Endothelial cell of umbilical vein (primary cell): ENCODE measurements at regions not wholly inside any gene's neighbourhood (a gene's known extent, or its start where the extent isn't known, plus 50 kb on each side); places are given as distances from the start of the nearest gene placed in this dataset.

Source experiments
- BruUV-seq: library from RNA; stranded (reverse); fragments of 400-500 nt; replicated peaks from 2 replicates; lab custom pipeline; 2021; lab: Mats Ljungman, UMichigan
- CTCF ChIA-PET: fragments of 300-600, 350-600 bp; sonication (Branson Sonifier 250); formaldehyde crosslinking; loops from one replicate; lab custom pipeline; 2021; ENCODE audit warnings: antibody characterized with exemption, inconsistent platforms; lab: Charles Lee
- POLR2A ChIA-PET: fragments of 300-600, 350-600 bp; sonication (Branson Sonifier 250); formaldehyde crosslinking; loops from one replicate; lab custom pipeline; 2021; ENCODE audit warnings: antibody characterized with exemption, inconsistent platforms; lab: Charles Lee
- DNase-seq: peaks from one replicate; pipeline ENCODE4 v3.0.0-alpha.2; 2011; ENCODE audit warnings: low read depth, low spot score
- FAIRE-seq: peaks from 2 replicates; lab custom pipeline; 2011; peaks lifted over from hg19 to GRCh38; lab: Jason Lieb, UNC
- H2AFZ ChIP-seq: 2 replicates; pipeline ENCODE4 v1.6.0; 2012; ENCODE audit warnings: low read depth, low read length, control low read depth, inconsistent platforms
- H3K27ac ChIP-seq: 2 replicates; pipeline ENCODE4 v1.5.1; 2011; ENCODE audit warnings: low read depth, mild to moderate bottlenecking, control low read depth, low read length, moderate library complexity; ENCODE audit not compliant: insufficient read depth
- H3K27me3 ChIP-seq, 2 experiments: 2 replicates each; pipeline versions ENCODE4 v1.6.0 to v1.6.1; 2011; ENCODE audit warnings: low read length in 2 of 2, mixed read lengths in 1 of 2; ENCODE audit not compliant: control insufficient read depth in 2 of 2, insufficient read depth in 2 of 2
- H3K36me3 ChIP-seq, 2 experiments: 2 replicates in 1 of 2; 3 replicates in 1 of 2; pipeline ENCODE4 v1.5.1; 2011; ENCODE audit warnings: low read length in 2 of 2, mild to moderate bottlenecking in 1 of 2, moderate library complexity in 1 of 2; ENCODE audit not compliant: control insufficient read depth in 2 of 2, insufficient read depth in 2 of 2; ENCODE audit errors: extremely low read depth in 1 of 2
- H3K4me1 ChIP-seq: 3 replicates; pipeline ENCODE4 v1.5.1; 2011; ENCODE audit warnings: mild to moderate bottlenecking, low read length; ENCODE audit not compliant: control insufficient read depth, insufficient read depth; ENCODE audit errors: extremely low read depth
- H3K4me2 ChIP-seq: 2 replicates; pipeline ENCODE4 v1.6.1; 2011; ENCODE audit warnings: low read length, control low read depth, mixed read lengths; ENCODE audit not compliant: insufficient read depth
- H3K4me3 ChIP-seq, 3 experiments: fragments of 200-600 bp in 1 of 3; sonication (generic), shearing (Covaris generic) in 1 of 3; replicated peaks in 1 of 3; 2 replicates each; pipeline ENCODE4 v1.5.1; 2011 to 2016; ENCODE audit warnings: control low read depth in 3 of 3, low read length in 3 of 3, mild to moderate bottlenecking in 2 of 3, inconsistent platforms in 1 of 3, low read depth in 1 of 3, moderate library complexity in 1 of 3; ENCODE audit not compliant: insufficient read depth in 1 of 3
- H3K79me2 ChIP-seq: 2 replicates; pipeline ENCODE4 v1.6.0; 2012; ENCODE audit warnings: low read length, inconsistent platforms; ENCODE audit not compliant: control insufficient read depth, insufficient read depth
- H3K9ac ChIP-seq: replicated peaks from 2 replicates; pipeline ENCODE3; 2011; ENCODE audit warnings: low read length, control low read depth; ENCODE audit not compliant: insufficient read depth; ENCODE audit errors: extremely low read depth
- H3K9me1 ChIP-seq: replicated peaks from 3 replicates; pipeline ENCODE4 v1.6.0; 2011; ENCODE audit warnings: mild to moderate bottlenecking, low read length; ENCODE audit not compliant: control insufficient read depth, insufficient read depth; ENCODE audit errors: extremely low read depth
- H3K9me3 ChIP-seq: replicated peaks from 2 replicates; pipeline ENCODE4 v1.5.1; 2012; ENCODE audit warnings: low read length, inconsistent platforms; ENCODE audit not compliant: control insufficient read depth, insufficient read depth
- H4K20me1 ChIP-seq: replicated peaks from 2 replicates; pipeline ENCODE3; 2011; ENCODE audit warnings: mild to moderate bottlenecking, low read length; ENCODE audit not compliant: control insufficient read depth, insufficient read depth; ENCODE audit errors: extremely low read depth
- FOS ChIP-seq: IDR thresholded peaks from 2 replicates; pipeline ENCODE4 v1.6.1; 2011; ENCODE audit warnings: mild to moderate bottlenecking, low read length, moderate library complexity, borderline replicate concordance; ENCODE audit not compliant: insufficient read depth
- GATA2 ChIP-seq: IDR thresholded peaks from 2 replicates; pipeline ENCODE4 v1.7.0; 2011; ENCODE audit warnings: low read depth, mild to moderate bottlenecking, moderate library complexity, mixed read lengths, low read length; ENCODE audit not compliant: insufficient read length, insufficient read depth
- JUN ChIP-seq: IDR thresholded peaks from 2 replicates; pipeline ENCODE4 v1.6.1; 2011; ENCODE audit warnings: borderline replicate concordance, low read depth; ENCODE audit not compliant: insufficient read length, insufficient read depth
- MYC ChIP-seq: IDR thresholded peaks from one replicate; pipeline ENCODE4 v1.6.1; 2011; ENCODE audit warnings: mild to moderate bottlenecking, low read depth, low read length
- POLR2A ChIP-seq: IDR thresholded peaks from 2 replicates; pipeline ENCODE4 v1.6.1; 2012; ENCODE audit warnings: low read depth, mild to moderate bottlenecking, control low read depth, low read length
- POLR2AphosphoS5 ChIP-seq: IDR thresholded peaks from 2 replicates; pipeline ENCODE4 v1.6.1; 2012; ENCODE audit warnings: low read depth, mild to moderate bottlenecking, control low read depth, low read length, moderate library complexity; ENCODE audit not compliant: insufficient read depth
- dilution Hi-C: fragments of 300-500 bp; cut with MboI; formaldehyde crosslinking; loops from one replicate; pipeline ENCODE4 v1.15.0; 2019; ENCODE audit warnings: low sequenced_read_pairs; ENCODE audit not compliant: extremely low pct_ligation_motif_present
- intact Hi-C: fragments of 100-400 bp; cut with micrococcal nuclease; formaldehyde crosslinking; loops from one replicate; pipeline ENCODE4 v1.10.0; 2022
- TF ChIP-seq, protein P1 (sequence below): IDR thresholded peaks from 2 replicates; pipeline ENCODE4 v1.6.1; 2011; ENCODE audit not compliant: insufficient read depth, insufficient read length
- TF ChIP-seq, protein P2 (sequence below), 2 donors: IDR thresholded peaks; 1 replicate in 1 of 2; 2 replicates in 1 of 2; pipeline ENCODE4 v1.5.1; 2011; ENCODE audit warnings: low read length in 2 of 2, mild to moderate bottlenecking in 2 of 2, moderate library complexity in 2 of 2, control low read depth in 1 of 2, inconsistent platforms in 1 of 2, low read depth in 1 of 2; ENCODE audit not compliant: insufficient read depth in 1 of 2; ENCODE audit errors: extremely low read depth in 1 of 2

DNA sequence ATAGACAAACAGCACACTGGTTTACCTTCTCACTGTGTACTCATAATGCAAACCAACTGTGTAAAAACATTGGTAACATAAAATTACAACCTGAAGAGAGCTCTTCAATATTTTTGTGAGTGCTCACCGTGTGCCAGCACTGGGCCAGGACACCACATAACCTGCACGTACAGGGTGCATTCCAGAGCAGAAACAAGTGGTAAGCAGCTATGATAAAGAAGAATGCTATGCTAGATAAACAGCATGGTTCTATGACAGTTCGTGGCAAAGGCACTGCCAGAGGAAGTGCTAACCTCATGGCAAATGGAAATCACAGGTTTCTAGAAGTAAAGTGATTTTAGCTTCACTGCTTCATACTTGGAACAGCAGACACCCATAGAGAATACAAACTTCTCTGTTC lies 343.5 kb downstream of the MTX2 start:
- peak; percentile 37 for DNase-seq
- intact Hi-C loops: loop anchor here (2.0 kb wide), 1 partner anchor 30 kb away; no protein-coding TSS in a partner anchor

DNA sequence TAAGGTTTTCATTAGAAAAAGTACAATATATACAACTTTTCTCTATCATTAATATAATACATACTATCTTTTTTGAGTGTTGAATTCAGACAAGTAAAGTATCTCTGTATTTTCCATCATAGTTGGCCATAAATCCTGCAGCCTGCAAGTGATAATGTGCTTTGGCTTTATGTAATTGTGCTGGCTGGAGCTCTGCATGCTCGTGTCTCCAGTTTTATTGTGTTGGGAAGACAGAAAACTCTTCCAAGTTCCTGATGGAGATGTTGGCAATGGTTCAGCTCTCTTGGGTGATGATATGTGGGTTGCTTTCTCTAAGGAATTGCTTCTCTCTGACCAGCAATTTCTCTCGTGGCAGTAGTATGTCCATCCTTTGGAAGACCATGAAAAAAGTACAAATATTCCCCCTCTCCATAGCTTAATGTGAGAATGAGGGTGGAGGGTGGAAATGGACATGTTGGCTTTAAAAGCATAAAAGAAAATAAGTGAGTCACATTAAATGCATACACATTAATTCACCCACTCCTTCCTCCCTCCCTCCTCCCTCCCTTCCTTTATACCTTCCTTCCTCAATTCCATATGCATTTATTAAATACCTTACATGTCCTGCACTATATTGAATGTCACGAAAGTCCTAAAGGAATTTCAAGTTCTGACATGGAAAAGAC lies 344.2 kb downstream of the MTX2 start:
- H3K27ac ChIP-seq: peak overlapping the region; percentile 32
- intact Hi-C loops: loop anchor here (2.0 kb wide), 1 partner anchor 31 kb away; no protein-coding TSS in a partner anchor
- H4K20me1 ChIP-seq: no peaks in the 10 kb centered on the region
- no peak overlapping the region for H3K9ac ChIP-seq
- peak overlapping the region; percentile 94 for H3K4me2 ChIP-seq
- H3K9me1 ChIP-seq: no peaks in the 10 kb centered on the region
- no peaks in the 10 kb centered on the region for H3K36me3 ChIP-seq
- dilution Hi-C loops: no loop called here
- BruUV-seq: no TSS peak
- H3K79me2 ChIP-seq: no peaks in the 10 kb centered on the region
- no peaks in the 10 kb centered on the region for H3K9me3 ChIP-seq
- DNase-seq (peak; percentile 80), FAIRE-seq (peak; percentile 71)
- H3K4me3 ChIP-seq: peak overlapping the region in 1 of 3 experiments; percentile 41
- POLR2A ChIA-PET: interaction anchor here (1.3 kb wide), 2 partner anchors 47 to 482 kb away, joined by 3 to 4 read pairs; no protein-coding TSS in a partner anchor
- TF ChIP-seq POLR2A (no peak), MYC (no peak), FOS (peak; percentile 49), JUN (peak; percentile 21)
- TF ChIP-seq, protein P1, sequence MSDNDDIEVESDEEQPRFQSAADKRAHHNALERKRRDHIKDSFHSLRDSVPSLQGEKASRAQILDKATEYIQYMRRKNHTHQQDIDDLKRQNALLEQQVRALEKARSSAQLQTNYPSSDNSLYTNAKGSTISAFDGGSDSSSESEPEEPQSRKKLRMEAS: no peak
- TF ChIP-seq, protein P2, sequence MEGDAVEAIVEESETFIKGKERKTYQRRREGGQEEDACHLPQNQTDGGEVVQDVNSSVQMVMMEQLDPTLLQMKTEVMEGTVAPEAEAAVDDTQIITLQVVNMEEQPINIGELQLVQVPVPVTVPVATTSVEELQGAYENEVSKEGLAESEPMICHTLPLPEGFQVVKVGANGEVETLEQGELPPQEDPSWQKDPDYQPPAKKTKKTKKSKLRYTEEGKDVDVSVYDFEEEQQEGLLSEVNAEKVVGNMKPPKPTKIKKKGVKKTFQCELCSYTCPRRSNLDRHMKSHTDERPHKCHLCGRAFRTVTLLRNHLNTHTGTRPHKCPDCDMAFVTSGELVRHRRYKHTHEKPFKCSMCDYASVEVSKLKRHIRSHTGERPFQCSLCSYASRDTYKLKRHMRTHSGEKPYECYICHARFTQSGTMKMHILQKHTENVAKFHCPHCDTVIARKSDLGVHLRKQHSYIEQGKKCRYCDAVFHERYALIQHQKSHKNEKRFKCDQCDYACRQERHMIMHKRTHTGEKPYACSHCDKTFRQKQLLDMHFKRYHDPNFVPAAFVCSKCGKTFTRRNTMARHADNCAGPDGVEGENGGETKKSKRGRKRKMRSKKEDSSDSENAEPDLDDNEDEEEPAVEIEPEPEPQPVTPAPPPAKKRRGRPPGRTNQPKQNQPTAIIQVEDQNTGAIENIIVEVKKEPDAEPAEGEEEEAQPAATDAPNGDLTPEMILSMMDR (IDR thresholded peaks at IDR 0.05; ENCODE audit: extremely low read depth in 1 of 2, insufficient read depth in 1 of 2, low read depth in 1 of 2, low read length in 2 of 2): no peak
- CTCF ChIA-PET: interaction anchor here (1.0 to 3.2 kb wide), 13 partner anchors 10 to 472 kb away, joined by 3 to 15 read pairs (median 5); no protein-coding TSS in a partner anchor
- H3K27me3 ChIP-seq: no peaks in the 10 kb centered on the region
- H2AFZ ChIP-seq: peak overlapping the region; percentile 43
- peaks cover 34% of the 10 kb centered on the region for H3K4me1 ChIP-seq

More for the DNA sequence above, 343.5 kb downstream of the MTX2 start:
- H3K27me3 ChIP-seq: no peaks in the 10 kb centered on the region
- H4K20me1 ChIP-seq: no peaks in the 10 kb centered on the region
- no peak overlapping the region for H3K9ac ChIP-seq
- TF ChIP-seq GATA2 (peak; percentile 55), FOS (peak; percentile 46), POLR2AphosphoS5 (no peak), JUN (no peak)
- TF ChIP-seq, protein P1: no peak
- no peaks in the 10 kb centered on the region for H3K36me3 ChIP-seq
- ChIA-PET CTCF (interaction anchor here (1.3 to 3.2 kb wide), 8 partner anchors 12 to 158 kb away, joined by 3 to 15 read pairs (median 6); no protein-coding TSS in a partner anchor), POLR2A (interaction anchor here (1.3 kb wide), 2 partner anchors 47 to 481 kb away, joined by 3 to 4 read pairs; no protein-coding TSS in a partner anchor)
- BruUV-seq: no TSS peak
- H3K9me3 ChIP-seq: no peaks in the 10 kb centered on the region
- dilution Hi-C loops: no loop called here
- no peak overlapping the region for H3K4me3 ChIP-seq
- H2AFZ ChIP-seq: no peak overlapping the region
- H3K4me2 ChIP-seq: peak overlapping the region; percentile 94
- no peak overlapping the region for H3K27ac ChIP-seq
- H3K4me1 ChIP-seq: peaks cover 34% of the 10 kb centered on the region
- H3K79me2 ChIP-seq: no peaks in the 10 kb centered on the region
- FAIRE-seq: no peak
- no peaks in the 10 kb centered on the region for H3K9me1 ChIP-seq
